Aorta (tissue), 5 donors: ENCODE measurements at regions not wholly inside any gene's neighbourhood (a gene's known extent, or its start where the extent isn't known, plus 50 kb on each side); places are given as distances from the start of the nearest gene placed in this dataset.
A peak's percentile ranks its signal among the peaks of the same experiment; 100 is the strongest.
"Not testable (repeated sequence)": the region's sequence is repeated elsewhere in the genome, so short reads cannot be mapped to it uniquely, and the experiment has no call there.

Experiments used
- ATAC-seq: fragments of 200-7000 bp; cut with Tn5 transposase; one replicate; pipeline ENCODE4 v1.9.1; 2022; ENCODE audit warnings: moderate library complexity; ENCODE audit not compliant: low FRiP score
- DNase-seq, 2 donors: peaks; one replicate each; pipeline ENCODE4 v3.0.0-alpha.2; 2020
- H3K27ac ChIP-seq, 2 donors: one replicate each; pipeline ENCODE4 v1.5.1; 2013; ENCODE audit warnings: low read length in 2 of 2, mild to moderate bottlenecking in 2 of 2, moderate library complexity in 2 of 2, control low read depth in 1 of 2, inconsistent platforms in 1 of 2, low read depth in 1 of 2
- H3K27me3 ChIP-seq, 2 donors: one replicate each; pipeline ENCODE4 v1.6.1; 2013; ENCODE audit warnings: control low read depth in 1 of 2, low read length in 1 of 2, mild to moderate bottlenecking in 1 of 2, moderate library complexity in 1 of 2; ENCODE audit not compliant: insufficient read depth in 2 of 2, control insufficient read depth in 1 of 2
- H3K36me3 ChIP-seq, 2 donors: one replicate each; pipeline ENCODE4 v1.6.1; 2013; ENCODE audit warnings: control low read depth in 1 of 2, low read length in 1 of 2, mild to moderate bottlenecking in 1 of 2; ENCODE audit not compliant: insufficient read depth in 2 of 2, control insufficient read depth in 1 of 2
- H3K4me1 ChIP-seq, 2 donors: one replicate each; pipeline ENCODE4 v1.6.1; 2013; ENCODE audit warnings: low read length in 2 of 2, control low read depth in 1 of 2, mild to moderate bottlenecking in 1 of 2, moderate library complexity in 1 of 2; ENCODE audit not compliant: insufficient read depth in 2 of 2, control insufficient read depth in 1 of 2
- H3K4me3 ChIP-seq, 2 donors: one replicate each; pipeline ENCODE4 v1.5.1; 2013; ENCODE audit warnings: low read length in 2 of 2, control low read depth in 1 of 2, mild to moderate bottlenecking in 1 of 2
- H3K9me3 ChIP-seq: one replicate; pipeline ENCODE4 v1.6.1; 2013; ENCODE audit warnings: mild to moderate bottlenecking, low read length; ENCODE audit not compliant: control insufficient read depth
- WGBS, 2 donors: extraction: QIAGEN DNeasy Blood & Tissue Kit; methylation state at CpG; one replicate each; pipeline ENCODE4 v1.1.7; 2013; 5-methylcytosine and 5-hydroxymethylcytosine counted together
- intact Hi-C, 2 donors: fragments of 100-400 bp; cut with DNase I; formaldehyde crosslinking; loops; one replicate each; pipeline versions ENCODE4 v1.14.2 to v1.15.0; 2022
- donor health status: healthy with polysubstance abuse.
- donor health status: Bipolar disorder and iron deficiency.
- donor health status: DM: no; HTN: no; CAD: no.
- donor health status: DM: no; HTN: no; CAD: no.
- donor health status: DM: yes; HTN: yes; CAD: no.

GRCh38 chr13:33352041-33352440, 66.5 kb upstream of the STARD13 start:
- H3K4me3 ChIP-seq = no peak overlapping the region
- no peaks in the 10 kb centered on the region for H3K27me3 ChIP-seq
- H3K36me3 ChIP-seq = no peaks in the 10 kb centered on the region
- H3K9me3 ChIP-seq = no peaks in the 10 kb centered on the region
- 89 to 91% methylated on average over 5 of the region's 5 CpGs for WGBS, 2 donors
- no peak for DNase-seq
- no peak for ATAC-seq
- H3K4me1 ChIP-seq = no peaks in the 10 kb centered on the region
- intact Hi-C loops = loop anchor here in 1 of 2 donors (10.0 kb wide), 2 partner anchors 67 to 193 kb away; partner anchors contain the start of gene STARD13
- no peak overlapping the region for H3K27ac ChIP-seq

- Histone ChIP-seq H3K4me1 (no peaks in the 10 kb centered on the region), H3K4me3 (no peak overlapping the region), H3K27ac (no peak overlapping the region), H3K36me3 (no peaks in the 10 kb centered on the region), H3K9me3 (no peaks in the 10 kb centered on the region), H3K27me3 (no peaks in the 10 kb centered on the region)
- no peak for DNase-seq
- ATAC-seq = no peak
- 89 to 93% methylated on average over 5 of the region's 5 CpGs for WGBS, 2 donors
- intact Hi-C loops = loop anchor here in 1 of 2 donors (10.0 kb wide), 2 partner anchors 68 to 192 kb away; partner anchors contain the start of gene STARD13
These were observed 67.0 kb upstream of the STARD13 start for GRCh38 chr13:33352526-33352925.

GRCh38 chr13:33353210-33353609, 67.7 kb upstream of the STARD13 start:
- DNase-seq (peak in 1 of 2 donors; percentile 90), ATAC-seq (no peak)
- Histone ChIP-seq H3K4me1 (no peaks in the 10 kb centered on the region), H3K27ac (no peak overlapping the region), H3K27me3 (no peaks in the 10 kb centered on the region), H3K9me3 (no peaks in the 10 kb centered on the region), H3K36me3 (no peaks in the 10 kb centered on the region), H3K4me3 (no peak overlapping the region)
- WGBS, 2 donors = 72 to 81% methylated on average over 4 of the region's 4 CpGs
- intact Hi-C loops = loop anchor here in 1 of 2 donors (10.0 kb wide), 2 partner anchors 68 to 192 kb away; partner anchors contain the start of gene STARD13

- 94 to 98% methylated on average over 4 of the region's 4 CpGs for WGBS, 2 donors
- Histone ChIP-seq H3K4me1 (no peaks in the 10 kb centered on the region), H3K9me3 (no peaks in the 10 kb centered on the region), H3K36me3 (no peaks in the 10 kb centered on the region), H3K4me3 (no peak overlapping the region), H3K27me3 (no peaks in the 10 kb centered on the region), H3K27ac (no peak overlapping the region)
- no peak for DNase-seq
- intact Hi-C loops = loop anchor here in 1 of 2 donors (10.0 kb wide), 2 partner anchors 69 to 191 kb away; partner anchors contain the start of gene STARD13
- no peak for ATAC-seq
These were observed 68.1 kb upstream of the STARD13 start for GRCh38 chr13:33353646-33354045.

GRCh38 chr13:33355201-33355895, 69.8 kb upstream of the STARD13 start:
- ATAC-seq (peak; percentile 67), DNase-seq (no peak)
- H3K27me3 ChIP-seq = no peaks in the 10 kb centered on the region
- no peak overlapping the region for H3K27ac ChIP-seq
- intact Hi-C loops = loop anchor here in 1 of 2 donors (10.0 kb wide), 2 partner anchors 71 to 189 kb away; partner anchors contain the start of gene STARD13
- H3K4me3 ChIP-seq = no peak overlapping the region
- 62 to 65% methylated on average over 6 of the region's 6 CpGs for WGBS, 2 donors
- H3K36me3 ChIP-seq = no peaks in the 10 kb centered on the region
- no peaks in the 10 kb centered on the region for H3K9me3 ChIP-seq
- H3K4me1 ChIP-seq = no peaks in the 10 kb centered on the region

GRCh38 chr13:33358076-33358475, 72.5 kb upstream of the STARD13 start:
- H3K27ac ChIP-seq = not testable (repeated sequence)
- intact Hi-C loops = loop anchor here in 1 of 2 donors (10.0 kb wide), 2 partner anchors 73 to 187 kb away; partner anchors contain the start of gene STARD13

GRCh38 chr13:33362986-33363727, 77.6 kb upstream of the STARD13 start:
- Histone ChIP-seq H3K4me1 (no peaks in the 10 kb centered on the region), H3K27me3 (no peaks in the 10 kb centered on the region), H3K4me3 (no peak overlapping the region), H3K27ac (no peak overlapping the region), H3K9me3 (no peaks in the 10 kb centered on the region), H3K36me3 (no peaks in the 10 kb centered on the region)
- WGBS, 2 donors = 95 to 98% methylated on average over 2 of the region's 2 CpGs
- DNase-seq (peak in 1 of 2 donors; percentile 69), ATAC-seq (no peak)
- intact Hi-C loops = no loop called here

More at GRCh38 chr13:33358076-33358475, 72.5 kb upstream of the STARD13 start:
- ATAC-seq, H3K27me3 ChIP-seq, H3K4me3 ChIP-seq, H3K4me1 ChIP-seq, H3K9me3 ChIP-seq, H3K36me3 ChIP-seq, DNase-seq: not testable (repeated sequence)
- 93 to 94% methylated on average over 12 to 17 of the region's 17 CpGs for WGBS, 2 donors

- Histone ChIP-seq H3K4me1 (no peaks in the 10 kb centered on the region), H3K27ac (no peak overlapping the region), H3K36me3 (no peaks in the 10 kb centered on the region), H3K9me3 (no peaks in the 10 kb centered on the region), H3K27me3 (no peaks in the 10 kb centered on the region), H3K4me3 (no peak overlapping the region)
- intact Hi-C loops = no loop called here
- WGBS, 2 donors = 96 to 98% methylated on average over 5 of the region's 5 CpGs
- DNase-seq (no peak), ATAC-seq (no peak)
These were observed 78.6 kb upstream of the STARD13 start for GRCh38 chr13:33364192-33364591.
